Endothelial cell of umbilical vein (primary cell): ENCODE measurements at regions not wholly inside any gene's neighbourhood (a gene's known extent, or its start where the extent isn't known, plus 50 kb on each side); places are given as distances from the start of the nearest gene placed in this dataset.

ENCODE experiments used
- BruUV-seq: library from RNA; stranded (reverse); fragments of 400-500 nt; replicated peaks from 2 replicates; lab custom pipeline; 2021; lab: Mats Ljungman, UMichigan
- CTCF ChIA-PET: fragments of 300-600, 350-600 bp; sonication (Branson Sonifier 250); formaldehyde crosslinking; loops from one replicate; lab custom pipeline; 2021; ENCODE audit warnings: antibody characterized with exemption, inconsistent platforms; lab: Charles Lee
- POLR2A ChIA-PET: fragments of 300-600, 350-600 bp; sonication (Branson Sonifier 250); formaldehyde crosslinking; loops from one replicate; lab custom pipeline; 2021; ENCODE audit warnings: antibody characterized with exemption, inconsistent platforms; lab: Charles Lee
- DNase-seq: peaks from one replicate; pipeline ENCODE4 v3.0.0-alpha.2; 2011; ENCODE audit warnings: low read depth, low spot score
- FAIRE-seq: peaks from 2 replicates; lab custom pipeline; 2011; peaks lifted over from hg19 to GRCh38; lab: Jason Lieb, UNC
- H2AFZ ChIP-seq: 2 replicates; pipeline ENCODE4 v1.6.0; 2012; ENCODE audit warnings: low read depth, low read length, control low read depth, inconsistent platforms
- H3K27ac ChIP-seq: 2 replicates; pipeline ENCODE4 v1.5.1; 2011; ENCODE audit warnings: low read depth, mild to moderate bottlenecking, control low read depth, low read length, moderate library complexity; ENCODE audit not compliant: insufficient read depth
- H3K27me3 ChIP-seq, 2 experiments: 2 replicates each; pipeline versions ENCODE4 v1.6.0 to v1.6.1; 2011; ENCODE audit warnings: low read length in 2 of 2, mixed read lengths in 1 of 2; ENCODE audit not compliant: control insufficient read depth in 2 of 2, insufficient read depth in 2 of 2
- H3K36me3 ChIP-seq, 2 experiments: 2 replicates in 1 of 2; 3 replicates in 1 of 2; pipeline ENCODE4 v1.5.1; 2011; ENCODE audit warnings: low read length in 2 of 2, mild to moderate bottlenecking in 1 of 2, moderate library complexity in 1 of 2; ENCODE audit not compliant: control insufficient read depth in 2 of 2, insufficient read depth in 2 of 2; ENCODE audit errors: extremely low read depth in 1 of 2
- H3K4me1 ChIP-seq: 3 replicates; pipeline ENCODE4 v1.5.1; 2011; ENCODE audit warnings: mild to moderate bottlenecking, low read length; ENCODE audit not compliant: control insufficient read depth, insufficient read depth; ENCODE audit errors: extremely low read depth
- H3K4me2 ChIP-seq: 2 replicates; pipeline ENCODE4 v1.6.1; 2011; ENCODE audit warnings: low read length, control low read depth, mixed read lengths; ENCODE audit not compliant: insufficient read depth
- H3K4me3 ChIP-seq, 3 experiments: fragments of 200-600 bp in 1 of 3; sonication (generic), shearing (Covaris generic) in 1 of 3; replicated peaks in 1 of 3; 2 replicates each; pipeline ENCODE4 v1.5.1; 2011 to 2016; ENCODE audit warnings: control low read depth in 3 of 3, low read length in 3 of 3, mild to moderate bottlenecking in 2 of 3, inconsistent platforms in 1 of 3, low read depth in 1 of 3, moderate library complexity in 1 of 3; ENCODE audit not compliant: insufficient read depth in 1 of 3
- H3K79me2 ChIP-seq: 2 replicates; pipeline ENCODE4 v1.6.0; 2012; ENCODE audit warnings: low read length, inconsistent platforms; ENCODE audit not compliant: control insufficient read depth, insufficient read depth
- H3K9ac ChIP-seq: replicated peaks from 2 replicates; pipeline ENCODE3; 2011; ENCODE audit warnings: low read length, control low read depth; ENCODE audit not compliant: insufficient read depth; ENCODE audit errors: extremely low read depth
- H3K9me1 ChIP-seq: replicated peaks from 3 replicates; pipeline ENCODE4 v1.6.0; 2011; ENCODE audit warnings: mild to moderate bottlenecking, low read length; ENCODE audit not compliant: control insufficient read depth, insufficient read depth; ENCODE audit errors: extremely low read depth
- H3K9me3 ChIP-seq: replicated peaks from 2 replicates; pipeline ENCODE4 v1.5.1; 2012; ENCODE audit warnings: low read length, inconsistent platforms; ENCODE audit not compliant: control insufficient read depth, insufficient read depth
- H4K20me1 ChIP-seq: replicated peaks from 2 replicates; pipeline ENCODE3; 2011; ENCODE audit warnings: mild to moderate bottlenecking, low read length; ENCODE audit not compliant: control insufficient read depth, insufficient read depth; ENCODE audit errors: extremely low read depth
- CTCF ChIP-seq, 2 donors: IDR thresholded peaks; 1 replicate in 1 of 2; 2 replicates in 1 of 2; pipeline ENCODE4 v1.5.1; 2011; ENCODE audit warnings: low read length in 2 of 2, mild to moderate bottlenecking in 2 of 2, moderate library complexity in 2 of 2, control low read depth in 1 of 2, inconsistent platforms in 1 of 2, low read depth in 1 of 2; ENCODE audit not compliant: insufficient read depth in 1 of 2; ENCODE audit errors: extremely low read depth in 1 of 2
- EZH2 ChIP-seq: IDR thresholded peaks from 2 replicates; pipeline ENCODE4 v1.6.1; 2012; ENCODE audit warnings: borderline replicate concordance, low read depth, mild to moderate bottlenecking, moderate library complexity, low read length, inconsistent platforms; ENCODE audit not compliant: severe bottlenecking
- FOS ChIP-seq: IDR thresholded peaks from 2 replicates; pipeline ENCODE4 v1.6.1; 2011; ENCODE audit warnings: mild to moderate bottlenecking, low read length, moderate library complexity, borderline replicate concordance; ENCODE audit not compliant: insufficient read depth
- GATA2 ChIP-seq: IDR thresholded peaks from 2 replicates; pipeline ENCODE4 v1.7.0; 2011; ENCODE audit warnings: low read depth, mild to moderate bottlenecking, moderate library complexity, mixed read lengths, low read length; ENCODE audit not compliant: insufficient read length, insufficient read depth
- JUN ChIP-seq: IDR thresholded peaks from 2 replicates; pipeline ENCODE4 v1.6.1; 2011; ENCODE audit warnings: borderline replicate concordance, low read depth; ENCODE audit not compliant: insufficient read length, insufficient read depth
- MAX ChIP-seq: IDR thresholded peaks from 2 replicates; pipeline ENCODE4 v1.6.1; 2011; ENCODE audit not compliant: insufficient read depth, insufficient read length
- MYC ChIP-seq: IDR thresholded peaks from one replicate; pipeline ENCODE4 v1.6.1; 2011; ENCODE audit warnings: mild to moderate bottlenecking, low read depth, low read length
- POLR2A ChIP-seq: IDR thresholded peaks from 2 replicates; pipeline ENCODE4 v1.6.1; 2012; ENCODE audit warnings: low read depth, mild to moderate bottlenecking, control low read depth, low read length
- POLR2AphosphoS5 ChIP-seq: IDR thresholded peaks from 2 replicates; pipeline ENCODE4 v1.6.1; 2012; ENCODE audit warnings: low read depth, mild to moderate bottlenecking, control low read depth, low read length, moderate library complexity; ENCODE audit not compliant: insufficient read depth
- dilution Hi-C: fragments of 300-500 bp; cut with MboI; formaldehyde crosslinking; loops from one replicate; pipeline ENCODE4 v1.15.0; 2019; ENCODE audit warnings: low sequenced_read_pairs; ENCODE audit not compliant: extremely low pct_ligation_motif_present
- intact Hi-C: fragments of 100-400 bp; cut with micrococcal nuclease; formaldehyde crosslinking; loops from one replicate; pipeline ENCODE4 v1.10.0; 2022

GRCh38 chr9:99488131-99489059, 266.3 kb downstream of the SEC61B start:
- no peaks in the 10 kb centered on the region for H3K4me1 ChIP-seq
- no peaks in the 10 kb centered on the region for H3K9me1 ChIP-seq
- DNase-seq (no peak), FAIRE-seq (no peak)
- peaks cover 0 to 2% of the 10 kb centered on the region in 2 experiments for H3K27me3 ChIP-seq
- no peaks in the 10 kb centered on the region for H3K9me3 ChIP-seq
- intact Hi-C loops, result no loop called here
- H3K4me2 ChIP-seq, result no peak overlapping the region
- H4K20me1 ChIP-seq, result no peaks in the 10 kb centered on the region
- H3K36me3 ChIP-seq, result no peaks in the 10 kb centered on the region
- no peak overlapping the region for H2AFZ ChIP-seq
- H3K4me3 ChIP-seq, result no peak overlapping the region
- POLR2A ChIA-PET, result no interaction called here
- TF ChIP-seq GATA2, result no peak
- H3K79me2 ChIP-seq, result no peaks in the 10 kb centered on the region
- no peak overlapping the region for H3K9ac ChIP-seq
- CTCF ChIA-PET, result interaction anchor here (0.7 to 1.1 kb wide), 3 partner anchors 9 to 17 kb away, joined by 3 read pairs; no protein-coding TSS in a partner anchor
- dilution Hi-C loops, result no loop called here
- H3K27ac ChIP-seq, result no peak overlapping the region
- BruUV-seq, result no TSS peak

- ChIA-PET POLR2A (no interaction called here), CTCF (interaction anchor here (0.7 kb wide), 1 partner anchor 13 kb away, joined by 3 read pairs; no protein-coding TSS in a partner anchor)
- H3K4me1 ChIP-seq, result no peaks in the 10 kb centered on the region
- H2AFZ ChIP-seq, result no peak overlapping the region
- H3K9me3 ChIP-seq, result no peaks in the 10 kb centered on the region
- no peak overlapping the region for H3K27ac ChIP-seq
- no peaks in the 10 kb centered on the region for H4K20me1 ChIP-seq
- intact Hi-C loops, result no loop called here
- no peak for TF ChIP-seq MAX
- TF ChIP-seq POLR2AphosphoS5, result no peak
- no peak for TF ChIP-seq JUN
- TF ChIP-seq CTCF (IDR thresholded peaks at IDR 0.05; ENCODE audit: extremely low read depth in 1 of 2, insufficient read depth in 1 of 2, low read depth in 1 of 2, low read length in 2 of 2), result no peak
- TF ChIP-seq FOS, result no peak
- no peak for TF ChIP-seq GATA2
- no peak for TF ChIP-seq MYC
- TF ChIP-seq POLR2A, result no peak
- no peak for TF ChIP-seq EZH2
- H3K27me3 ChIP-seq, result peaks cover 0 to 2% of the 10 kb centered on the region in 2 experiments
- dilution Hi-C loops, result no loop called here
- no peaks in the 10 kb centered on the region for H3K36me3 ChIP-seq
- no TSS peak for BruUV-seq
- FAIRE-seq, result no peak
- H3K4me2 ChIP-seq, result no peak overlapping the region
- H3K4me3 ChIP-seq, result no peak overlapping the region
- DNase-seq, result no peak
- H3K79me2 ChIP-seq, result no peaks in the 10 kb centered on the region
- H3K9me1 ChIP-seq, result no peaks in the 10 kb centered on the region
- H3K9ac ChIP-seq, result no peak overlapping the region
These were observed 267.0 kb downstream of the SEC61B start for GRCh38 chr9:99489060-99489413.
